GM19351 (cell line): ENCODE measurements at regions not wholly inside any gene's neighbourhood (a gene's known extent, or its start where the extent isn't known, plus 50 kb on each side); places are given as distances from the start of the nearest gene placed in this dataset.

Source experiments
- ATAC-seq: cut with Tn5 transposase; IDR thresholded peaks from one replicate; pipeline ENCODE4 v1.9.1; 2021; ENCODE audit warnings: mild to moderate bottlenecking, moderate library complexity; ENCODE audit not compliant: unreplicated experiment

GRCh38 chr2:5751873-5752482, 59.8 kb downstream of the SOX11 start:
- ATAC-seq = no peak

- ATAC-seq = no peak
Observed at GRCh38 chr2:5756272-5756671, 64.1 kb downstream of the SOX11 start.

GRCh38 chr2:5758346-5758745, 66.2 kb downstream of the SOX11 start:
- no peak for ATAC-seq

- no peak for ATAC-seq
Observed at GRCh38 chr2:5759949-5760348, 67.8 kb downstream of the SOX11 start.

- no peak for ATAC-seq
Observed at GRCh38 chr2:5763531-5763930, 71.3 kb downstream of the SOX11 start.

GRCh38 chr2:5764041-5764440, 71.9 kb downstream of the SOX11 start:
- no peak for ATAC-seq

GRCh38 chr2:5766056-5766455, 73.9 kb downstream of the SOX11 start:
- no peak for ATAC-seq

GRCh38 chr2:5766561-5766960, 74.4 kb downstream of the SOX11 start:
- ATAC-seq = no peak

- ATAC-seq = no peak
Observed at GRCh38 chr2:5777131-5777535, 84.9 kb downstream of the SOX11 start.

GRCh38 chr2:5781679-5782078, 89.5 kb downstream of the SOX11 start:
- ATAC-seq = no peak

- no peak for ATAC-seq
Observed at GRCh38 chr2:5782103-5782502, 89.9 kb downstream of the SOX11 start.

GRCh38 chr2:5788447-5788846, 96.3 kb downstream of the SOX11 start:
- ATAC-seq = no peak

GRCh38 chr2:5791371-5791770, 99.2 kb downstream of the SOX11 start:
- ATAC-seq = no peak

- ATAC-seq = no peak
Observed at GRCh38 chr2:5794012-5794411, 101.8 kb downstream of the SOX11 start.

GRCh38 chr2:5798084-5798483, 105.9 kb downstream of the SOX11 start:
- ATAC-seq = no peak

- ATAC-seq = no peak
Observed at GRCh38 chr2:5799348-5799747, 107.2 kb downstream of the SOX11 start.

GRCh38 chr2:5803547-5803946, 111.4 kb downstream of the SOX11 start:
- ATAC-seq = no peak

- no peak for ATAC-seq
Observed at GRCh38 chr2:5818961-5819600, 126.9 kb downstream of the SOX11 start.

- ATAC-seq = no peak
Observed at GRCh38 chr2:5824126-5824525, 131.9 kb downstream of the SOX11 start.

GRCh38 chr2:5825686-5826085, 133.5 kb downstream of the SOX11 start:
- ATAC-seq = no peak

GRCh38 chr2:5826979-5827655, 134.9 kb downstream of the SOX11 start:
- no peak for ATAC-seq

- no peak for ATAC-seq
Observed at GRCh38 chr2:5834501-5834900, 142.3 kb downstream of the SOX11 start.
